RWPE1 (cell line): ENCODE measurements at regions not wholly inside any gene's neighbourhood (a gene's known extent, or its start where the extent isn't known, plus 50 kb on each side); places are given as distances from the start of the nearest gene placed in this dataset.

ENCODE experiments used
- CTCF ChIA-PET: fragments of 350-600 bp; sonication (Branson Sonifier 250); formaldehyde crosslinking; extraction: SDS; loops from one replicate; lab custom pipeline; 2021; lab: Yijun Ruan, JAX
- POLR2A ChIA-PET: fragments of 400-600 bp; formaldehyde crosslinking; extraction: SDS; loops from one replicate; lab custom pipeline; 2020; ENCODE audit warnings: antibody characterized with exemption; ENCODE audit not compliant: low non-redundant PET; lab: Yijun Ruan, JAX
- DNase-seq: peaks from one replicate; pipeline ENCODE4 v3.0.0; 2012; ENCODE audit warnings: low spot score
- H3K27ac ChIP-seq: fragments of 450-650 bp; 2 replicates; pipeline ENCODE4 v1.5.1; 2017
- CTCF ChIP-seq: fragments of 450-650 bp; conservative IDR thresholded peaks from 2 replicates; pipeline ENCODE4 v1.5.1; 2017; ENCODE audit warnings: low read depth, mild to moderate bottlenecking

DNA sequence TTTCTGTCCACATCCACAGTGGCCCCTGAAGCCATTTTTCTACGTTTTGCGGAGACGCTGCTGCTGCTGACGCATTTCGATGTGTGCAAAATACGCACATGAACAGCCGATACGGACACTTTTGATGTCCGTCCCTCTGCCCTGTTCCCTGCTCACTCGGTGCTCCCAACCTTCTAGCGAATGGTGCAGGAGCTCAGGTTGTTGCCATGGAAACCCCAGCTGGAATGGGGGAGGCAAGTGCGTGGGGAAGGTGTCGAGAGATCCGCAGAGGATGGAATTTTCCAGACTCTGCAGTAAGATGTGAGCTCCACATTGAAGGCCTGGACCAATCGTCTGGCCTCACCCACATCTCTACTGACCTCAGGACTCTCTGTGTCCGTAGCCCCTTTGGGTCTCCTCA, 109.2 kb upstream of the USP29 start:
- ChIA-PET POLR2A (no interaction called here), CTCF (no interaction called here)
- DNase-seq = no peak
- no peak for TF ChIP-seq CTCF
- H3K27ac ChIP-seq = no peak overlapping the region

- POLR2A ChIA-PET = no interaction called here
These were observed 103.7 kb upstream of the USP29 start for GRCh38 chr19:57016076-57016475.

GRCh38 chr19:57016491-57016890, 103.3 kb upstream of the USP29 start:
- CTCF ChIA-PET = no interaction called here
- H3K27ac ChIP-seq = no peak overlapping the region
- POLR2A ChIA-PET = no interaction called here
- TF ChIP-seq CTCF = no peak
- no peak for DNase-seq

More at GRCh38 chr19:57016076-57016475, 103.7 kb upstream of the USP29 start:
- CTCF ChIA-PET = no interaction called here
- no peak for DNase-seq
- TF ChIP-seq CTCF = no peak
- H3K27ac ChIP-seq = no peak overlapping the region

GRCh38 chr19:57025491-57025890, 94.3 kb upstream of the USP29 start:
- no peak overlapping the region for H3K27ac ChIP-seq
- CTCF ChIA-PET = no interaction called here
- no peak for DNase-seq
- no peak for TF ChIP-seq CTCF
- POLR2A ChIA-PET = no interaction called here

DNA sequence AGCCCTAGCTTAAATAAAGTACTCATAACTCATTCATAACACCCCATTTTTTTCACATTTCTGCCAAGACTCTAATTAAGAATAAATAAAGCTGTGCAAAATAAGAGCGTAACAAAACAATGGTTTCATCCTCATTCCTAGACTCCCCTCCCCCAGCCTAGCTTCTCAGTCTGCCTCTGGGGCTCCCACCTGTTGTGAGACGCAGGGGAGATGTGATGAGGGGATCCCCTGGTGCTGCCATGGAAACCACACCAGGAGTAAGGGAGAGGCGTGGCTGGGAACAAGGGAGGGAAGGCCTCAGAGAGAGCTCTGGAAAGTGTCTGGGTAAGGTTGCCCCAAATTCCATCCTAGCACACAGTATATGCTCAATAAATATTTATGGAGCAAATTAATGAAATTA, 93.3 kb upstream of the USP29 start:
- ChIA-PET POLR2A (no interaction called here), CTCF (no interaction called here)
- no peak for TF ChIP-seq CTCF
- no peak for DNase-seq
- H3K27ac ChIP-seq = no peak overlapping the region

- TF ChIP-seq CTCF = no peak
- no peak overlapping the region for H3K27ac ChIP-seq
- POLR2A ChIA-PET = no interaction called here
- DNase-seq = no peak
- CTCF ChIA-PET = no interaction called here
These were observed 92.4 kb upstream of the USP29 start for GRCh38 chr19:57027360-57027759.
